ENCODE measurements at regions not wholly inside any gene's neighbourhood (a gene's known extent, or its start where the extent isn't known, plus 50 kb on each side); places are given as distances from the start of the nearest gene placed in this dataset.

DNA sequence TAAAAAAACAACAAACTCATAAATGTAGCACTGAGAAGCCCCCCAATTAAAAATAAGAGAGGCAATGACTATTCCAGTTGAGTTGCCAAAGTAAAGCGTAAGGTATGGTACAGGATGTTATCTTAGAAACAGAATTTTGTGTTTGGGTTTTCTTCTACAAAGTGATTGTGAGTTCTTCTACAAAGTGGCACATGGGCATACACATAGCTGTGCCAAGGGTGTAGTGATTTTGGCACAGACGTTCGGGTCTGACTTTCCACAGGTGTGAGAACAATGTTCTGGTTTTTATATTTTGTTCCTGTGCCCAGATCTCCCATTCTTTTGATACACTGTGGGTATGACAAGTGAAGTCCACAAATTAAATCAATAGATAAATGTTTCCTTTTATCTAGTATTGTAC, 190.1 kb upstream of the CSNK1A1L start:
- DNase-seq (ENCODE audit: low spot score), result no peak
- TF ChIP-seq CTCF (IDR thresholded peaks at IDR 0.05; ENCODE audit: unreplicated experiment), result no peak
- H3K4me3 Mint-ChIP-seq (ENCODE audit: unreplicated experiment), result no peak overlapping the region
- H3K4me1 Mint-ChIP-seq (ENCODE audit: unreplicated experiment), result no peaks in the 10 kb centered on the region
- H3K9me3 Mint-ChIP-seq (ENCODE audit: unreplicated experiment), result no peaks in the 10 kb centered on the region
- no peaks in the 10 kb centered on the region for H3K27me3 Mint-ChIP-seq (ENCODE audit: unreplicated experiment)
- no peak overlapping the region for H3K27ac Mint-ChIP-seq (ENCODE audit: unreplicated experiment)
- H3K36me3 Mint-ChIP-seq (ENCODE audit: low read depth, unreplicated experiment), result no peaks in the 10 kb centered on the region

GRCh38 chr13:37295071-37295470, 189.6 kb upstream of the CSNK1A1L start:
- no peak overlapping the region for H3K27ac Mint-ChIP-seq (ENCODE audit: unreplicated experiment)
- DNase-seq (ENCODE audit: low spot score), result no peak
- no peaks in the 10 kb centered on the region for H3K4me1 Mint-ChIP-seq (ENCODE audit: unreplicated experiment)
- TF ChIP-seq CTCF (IDR thresholded peaks at IDR 0.05; ENCODE audit: unreplicated experiment), result no peak
- H3K9me3 Mint-ChIP-seq (ENCODE audit: unreplicated experiment), result no peaks in the 10 kb centered on the region
- H3K36me3 Mint-ChIP-seq (ENCODE audit: low read depth, unreplicated experiment), result no peaks in the 10 kb centered on the region
- no peaks in the 10 kb centered on the region for H3K27me3 Mint-ChIP-seq (ENCODE audit: unreplicated experiment)
- H3K4me3 Mint-ChIP-seq (ENCODE audit: unreplicated experiment), result no peak overlapping the region

- H3K27ac Mint-ChIP-seq (ENCODE audit: unreplicated experiment), result no peak overlapping the region
- no peak overlapping the region for H3K4me3 Mint-ChIP-seq (ENCODE audit: unreplicated experiment)
- H3K9me3 Mint-ChIP-seq (ENCODE audit: unreplicated experiment), result no peaks in the 10 kb centered on the region
- H3K4me1 Mint-ChIP-seq (ENCODE audit: unreplicated experiment), result no peaks in the 10 kb centered on the region
- TF ChIP-seq CTCF (IDR thresholded peaks at IDR 0.05; ENCODE audit: unreplicated experiment), result no peak
- no peaks in the 10 kb centered on the region for H3K36me3 Mint-ChIP-seq (ENCODE audit: low read depth, unreplicated experiment)
- no peaks in the 10 kb centered on the region for H3K27me3 Mint-ChIP-seq (ENCODE audit: unreplicated experiment)
- no peak for DNase-seq (ENCODE audit: low spot score)
Observed at GRCh38 chr13:37294472-37294871, 189.0 kb upstream of the CSNK1A1L start.

GRCh38 chr13:37293295-37293694, 187.8 kb upstream of the CSNK1A1L start:
- Mint-ChIP-seq H3K4me3 (ENCODE audit: unreplicated experiment) (no peak overlapping the region), H3K27me3 (ENCODE audit: unreplicated experiment) (no peaks in the 10 kb centered on the region), H3K27ac (ENCODE audit: unreplicated experiment) (no peak overlapping the region), H3K4me1 (ENCODE audit: unreplicated experiment) (peaks cover 5% of the 10 kb centered on the region), H3K9me3 (ENCODE audit: unreplicated experiment) (no peaks in the 10 kb centered on the region), H3K36me3 (ENCODE audit: low read depth, unreplicated experiment) (no peaks in the 10 kb centered on the region)
- TF ChIP-seq CTCF (IDR thresholded peaks at IDR 0.05; ENCODE audit: unreplicated experiment), result no peak
- no peak for DNase-seq (ENCODE audit: low spot score)

- no peak for DNase-seq (ENCODE audit: low spot score)
- H3K27me3 Mint-ChIP-seq (ENCODE audit: unreplicated experiment), result no peaks in the 10 kb centered on the region
- no peak overlapping the region for H3K4me3 Mint-ChIP-seq (ENCODE audit: unreplicated experiment)
- no peaks in the 10 kb centered on the region for H3K36me3 Mint-ChIP-seq (ENCODE audit: low read depth, unreplicated experiment)
- H3K4me1 Mint-ChIP-seq (ENCODE audit: unreplicated experiment), result peaks cover 6% of the 10 kb centered on the region
- no peak overlapping the region for H3K27ac Mint-ChIP-seq (ENCODE audit: unreplicated experiment)
- TF ChIP-seq CTCF (IDR thresholded peaks at IDR 0.05; ENCODE audit: unreplicated experiment), result no peak
- no peaks in the 10 kb centered on the region for H3K9me3 Mint-ChIP-seq (ENCODE audit: unreplicated experiment)
Observed at GRCh38 chr13:37290716-37291505, 185.4 kb upstream of the CSNK1A1L start.

Measured in endothelial cell (in vitro differentiated cells).